ENCODE measurements at regions not wholly inside any gene's neighbourhood (a gene's known extent, or its start where the extent isn't known, plus 50 kb on each side); places are given as distances from the start of the nearest gene placed in this dataset.

DNA sequence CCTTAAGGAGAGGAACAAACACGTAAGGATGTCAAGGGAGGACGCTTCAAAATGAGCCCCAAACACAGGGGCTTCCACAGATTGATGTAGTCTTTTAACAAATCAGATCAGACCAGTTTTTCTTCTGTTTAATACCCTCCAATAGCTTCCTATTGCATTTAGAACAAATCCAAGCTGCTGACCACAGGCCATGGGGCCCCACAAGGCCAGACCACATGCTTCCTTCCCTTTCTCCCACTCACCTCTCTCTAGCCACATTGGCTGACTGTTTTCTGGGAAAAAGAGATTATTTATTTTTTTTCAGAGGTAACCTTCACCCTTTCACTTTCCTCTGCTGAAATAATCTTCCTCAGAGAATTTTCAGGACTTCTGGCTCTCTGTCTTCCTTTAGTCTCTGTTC lies 380.6 kb downstream of the SIPA1L2 start:
- no peak for ATAC-seq
- no peak for FAIRE-seq
- no peak overlapping the region for H3K9ac ChIP-seq (ENCODE audit: insufficient read depth in 1 of 2, low read depth in 2 of 2, low read length in 2 of 2)
- DNase-seq (ENCODE audit: extremely low read depth in 1 of 4, low spot score in 3 of 4) = no peak
- in situ Hi-C loops (cut with MboI) (no loop called here), intact Hi-C loops (cut with micrococcal nuclease) (no loop called here)
- CTCF ChIA-PET (ENCODE audit: low intra/inter-chr PET ratio) = no interaction called here
- H3K4me2 ChIP-seq (ENCODE audit: insufficient read depth, low read length) = no peak overlapping the region
- H4K20me1 ChIP-seq (replicated peaks; ENCODE audit: control insufficient read depth, insufficient read depth, low read length) = no peaks in the 10 kb centered on the region
- no TSS peak for BruUV-seq (replicated peaks)
- POLR2A ChIA-PET = interaction anchor here (1.3 kb wide), 1 partner anchor 8 kb away, joined by 3 read pairs; no protein-coding TSS in a partner anchor
- no peaks in the 10 kb centered on the region for H3K4me1 ChIP-seq (replicated peaks in 1 of 2; ENCODE audit: control insufficient read depth in 2 of 2, insufficient read depth in 2 of 2, low read length in 2 of 2)
- no peaks in the 10 kb centered on the region for H3K27me3 ChIP-seq (ENCODE audit: control insufficient read depth in 2 of 2, insufficient read depth in 2 of 2, low read length in 2 of 2)
- no peak overlapping the region for H2AFZ ChIP-seq (ENCODE audit: low read depth, low read length)
- H3K27ac ChIP-seq (ENCODE audit: extremely low read depth, low read depth, low read length) = no peak overlapping the region
- TF ChIP-seq HNRNPK (IDR thresholded peaks at IDR 0.05; ENCODE audit: low read depth, low read length, poor library complexity, severe bottlenecking) (no peak), ZNF197 (CRISPR knock-in tag; IDR thresholded peaks at IDR 0.05; ENCODE audit: low read depth) (no peak), STAT5A (IDR thresholded peaks at IDR 0.05; ENCODE audit: borderline replicate concordance, low read length) (no peak), COPS2 (conservative IDR thresholded peaks at IDR 0.05) (no peak), TFAM (CRISPR knock-in tag; conservative IDR thresholded peaks at IDR 0.05) (no peak), RBM15 (IDR thresholded peaks at IDR 0.05; ENCODE audit: insufficient read depth, low read length) (no peak), CBFA2T3 (IDR thresholded peaks at IDR 0.05) (no peak), NCOR1 (IDR thresholded peaks at IDR 0.05) (no peak), CSDE1 (IDR thresholded peaks at IDR 0.05) (no peak), GATA2 (CRISPR knock-in tag; IDR thresholded peaks at IDR 0.05) (no peak)
- TF ChIP-seq, protein P1, sequence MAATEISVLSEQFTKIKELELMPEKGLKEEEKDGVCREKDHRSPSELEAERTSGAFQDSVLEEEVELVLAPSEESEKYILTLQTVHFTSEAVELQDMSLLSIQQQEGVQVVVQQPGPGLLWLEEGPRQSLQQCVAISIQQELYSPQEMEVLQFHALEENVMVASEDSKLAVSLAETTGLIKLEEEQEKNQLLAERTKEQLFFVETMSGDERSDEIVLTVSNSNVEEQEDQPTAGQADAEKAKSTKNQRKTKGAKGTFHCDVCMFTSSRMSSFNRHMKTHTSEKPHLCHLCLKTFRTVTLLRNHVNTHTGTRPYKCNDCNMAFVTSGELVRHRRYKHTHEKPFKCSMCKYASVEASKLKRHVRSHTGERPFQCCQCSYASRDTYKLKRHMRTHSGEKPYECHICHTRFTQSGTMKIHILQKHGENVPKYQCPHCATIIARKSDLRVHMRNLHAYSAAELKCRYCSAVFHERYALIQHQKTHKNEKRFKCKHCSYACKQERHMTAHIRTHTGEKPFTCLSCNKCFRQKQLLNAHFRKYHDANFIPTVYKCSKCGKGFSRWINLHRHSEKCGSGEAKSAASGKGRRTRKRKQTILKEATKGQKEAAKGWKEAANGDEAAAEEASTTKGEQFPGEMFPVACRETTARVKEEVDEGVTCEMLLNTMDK (IDR thresholded peaks at IDR 0.05; ENCODE audit: borderline replicate concordance, insufficient read depth, low read depth, low read length, poor library complexity, severe bottlenecking) = no peak
- TF ChIP-seq, protein P2, sequence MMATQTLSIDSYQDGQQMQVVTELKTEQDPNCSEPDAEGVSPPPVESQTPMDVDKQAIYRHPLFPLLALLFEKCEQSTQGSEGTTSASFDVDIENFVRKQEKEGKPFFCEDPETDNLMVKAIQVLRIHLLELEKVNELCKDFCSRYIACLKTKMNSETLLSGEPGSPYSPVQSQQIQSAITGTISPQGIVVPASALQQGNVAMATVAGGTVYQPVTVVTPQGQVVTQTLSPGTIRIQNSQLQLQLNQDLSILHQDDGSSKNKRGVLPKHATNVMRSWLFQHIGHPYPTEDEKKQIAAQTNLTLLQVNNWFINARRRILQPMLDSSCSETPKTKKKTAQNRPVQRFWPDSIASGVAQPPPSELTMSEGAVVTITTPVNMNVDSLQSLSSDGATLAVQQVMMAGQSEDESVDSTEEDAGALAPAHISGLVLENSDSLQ (IDR thresholded peaks at IDR 0.05) = no peak
- WGBS (ENCODE audit: insufficient coverage, low coverage, missing lambda C conversion rate) = 0% methylated on average over 2 of the region's 2 CpGs
- H3K36me3 ChIP-seq (ENCODE audit: control insufficient read depth, insufficient read depth, low read length) = no peaks in the 10 kb centered on the region
- no peak overlapping the region for H3K4me3 ChIP-seq
- no peaks in the 10 kb centered on the region for H3K9me1 ChIP-seq (ENCODE audit: control insufficient read depth, insufficient read depth, low read length)
- no peaks in the 10 kb centered on the region for H3K9me3 ChIP-seq (replicated peaks; ENCODE audit: control insufficient read depth, insufficient read depth, low read depth, low read length)
- H3K79me2 ChIP-seq (ENCODE audit: control insufficient read depth, insufficient read depth, low read length) = no peaks in the 10 kb centered on the region

Measured in K562 (cell line).